Right lobe of liver (tissue), 6 donors: ENCODE measurements at regions not wholly inside any gene's neighbourhood (a gene's known extent, or its start where the extent isn't known, plus 50 kb on each side); places are given as distances from the start of the nearest gene placed in this dataset.

Experiments
- ATAC-seq, 4 donors: fragments of 200-7000 bp; cut with Tn5 transposase; one replicate each; pipeline ENCODE4 v1.9.1; 2020; ENCODE audit warnings: mild to moderate bottlenecking in 4 of 4, moderate library complexity in 4 of 4
- DNase-seq, 3 donors: peaks; one replicate each; pipeline ENCODE4 v3.0.0-alpha.2; 2020
- H3K27ac ChIP-seq, 3 donors: fragments of 200-600 bp; one replicate each; pipeline ENCODE4 v1.8.0; 2022
- H3K27me3 ChIP-seq, 2 donors: fragments of 200-600 bp; one replicate each; pipeline ENCODE4 v1.8.0; 2022
- H3K36me3 ChIP-seq, 4 donors: fragments of 200-600 bp; sonication (generic) in 1 of 4; one replicate each; pipeline versions ENCODE4 v1.5.1 to v1.8.0; 2017 to 2022; ENCODE audit warnings: control low read depth in 1 of 4
- H3K4me1 ChIP-seq, 4 donors: fragments of 200-600 bp; sonication (generic) in 1 of 4; one replicate each; pipeline versions ENCODE4 v1.5.1 to v1.8.0; 2017 to 2022; ENCODE audit warnings: control low read depth in 1 of 4
- H3K4me3 ChIP-seq, 3 donors: fragments of 200-600 bp; one replicate each; pipeline ENCODE4 v1.8.0; 2022
- H3K9me3 ChIP-seq, 4 donors: fragments of 200-600 bp; sonication (generic) in 1 of 4; one replicate each; pipeline versions ENCODE4 v1.5.1 to v1.8.0; 2017 to 2022; ENCODE audit warnings: control low read depth in 1 of 4
- POLR2A ChIP-seq: fragments of 450-650 bp; IDR thresholded peaks from one replicate; pipeline ENCODE4 v1.6.1; 2017; ENCODE audit warnings: antibody characterized with exemption, mild to moderate bottlenecking
- WGBS: methylation state at CpG from one replicate; pipeline ENCODE4 v1.1.6; 2018; ENCODE audit warnings: low coverage, low lambda C conversion rate; ENCODE audit not compliant: insufficient coverage; ENCODE audit errors: missing lambda C conversion rate; 5-methylcytosine and 5-hydroxymethylcytosine counted together
- intact Hi-C, 2 donors: fragments of 100-400 bp; cut with DNase I; formaldehyde crosslinking; loops; one replicate each; pipeline versions ENCODE4 v1.11.2 to v1.14.1; 2022
- TF ChIP-seq, protein P1 (sequence below), 4 donors: fragments of 200-600 bp in 3 of 4; fragments of 450-650 bp in 1 of 4; IDR thresholded peaks; one replicate each; pipeline versions ENCODE4 v1.5.1 to v1.8.0; 2016 to 2022; ENCODE audit warnings: antibody characterized with exemption in 4 of 4, mild to moderate bottlenecking in 2 of 4
- donor health status: DM: no; HTN: yes; CAD: no.
- donor health status: DM: no; HTN: no; CAD: no.
- donor health status: DM: no; HTN: no; CAD: no.
- donor health status: DM: no; HTN: yes; CAD: no.
- donor health status: DM: no; HTN: yes; CAD: no.

DNA sequence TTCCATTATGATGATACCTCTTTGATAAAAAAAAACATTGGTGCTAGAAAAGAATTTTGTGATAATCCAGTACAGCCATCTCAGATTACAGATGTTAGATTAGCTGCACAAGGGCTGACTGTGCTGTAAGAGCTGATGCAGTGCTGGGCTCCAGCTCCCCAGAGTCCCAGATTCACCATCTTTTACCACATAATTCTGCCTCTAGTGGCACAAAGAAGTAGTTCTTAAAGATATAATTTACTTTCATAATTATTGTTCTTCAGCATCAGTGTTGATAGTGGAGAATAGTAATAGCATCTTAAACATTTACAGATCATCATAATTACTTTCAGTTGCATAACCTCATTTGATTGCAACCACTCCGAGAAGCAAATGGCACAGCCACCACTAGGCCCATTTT lies 262.1 kb downstream of the BRINP2 start:
- TF ChIP-seq POLR2A: no peak
- TF ChIP-seq, protein P1, sequence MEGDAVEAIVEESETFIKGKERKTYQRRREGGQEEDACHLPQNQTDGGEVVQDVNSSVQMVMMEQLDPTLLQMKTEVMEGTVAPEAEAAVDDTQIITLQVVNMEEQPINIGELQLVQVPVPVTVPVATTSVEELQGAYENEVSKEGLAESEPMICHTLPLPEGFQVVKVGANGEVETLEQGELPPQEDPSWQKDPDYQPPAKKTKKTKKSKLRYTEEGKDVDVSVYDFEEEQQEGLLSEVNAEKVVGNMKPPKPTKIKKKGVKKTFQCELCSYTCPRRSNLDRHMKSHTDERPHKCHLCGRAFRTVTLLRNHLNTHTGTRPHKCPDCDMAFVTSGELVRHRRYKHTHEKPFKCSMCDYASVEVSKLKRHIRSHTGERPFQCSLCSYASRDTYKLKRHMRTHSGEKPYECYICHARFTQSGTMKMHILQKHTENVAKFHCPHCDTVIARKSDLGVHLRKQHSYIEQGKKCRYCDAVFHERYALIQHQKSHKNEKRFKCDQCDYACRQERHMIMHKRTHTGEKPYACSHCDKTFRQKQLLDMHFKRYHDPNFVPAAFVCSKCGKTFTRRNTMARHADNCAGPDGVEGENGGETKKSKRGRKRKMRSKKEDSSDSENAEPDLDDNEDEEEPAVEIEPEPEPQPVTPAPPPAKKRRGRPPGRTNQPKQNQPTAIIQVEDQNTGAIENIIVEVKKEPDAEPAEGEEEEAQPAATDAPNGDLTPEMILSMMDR (IDR thresholded peaks at IDR 0.05): peak in 1 of 4 donors; percentile 9
- WGBS: 100% methylated on average over 1 of the region's 1 CpG
- Histone ChIP-seq H3K9me3 (no peaks in the 10 kb centered on the region), H3K27me3 (no peaks in the 10 kb centered on the region), H3K36me3 (no peaks in the 10 kb centered on the region), H3K4me3 (no peak overlapping the region), H3K4me1 (no peaks in the 10 kb centered on the region), H3K27ac (no peak overlapping the region)
- ATAC-seq: no peak
- intact Hi-C loops: no loop called here
- no peak for DNase-seq

DNA sequence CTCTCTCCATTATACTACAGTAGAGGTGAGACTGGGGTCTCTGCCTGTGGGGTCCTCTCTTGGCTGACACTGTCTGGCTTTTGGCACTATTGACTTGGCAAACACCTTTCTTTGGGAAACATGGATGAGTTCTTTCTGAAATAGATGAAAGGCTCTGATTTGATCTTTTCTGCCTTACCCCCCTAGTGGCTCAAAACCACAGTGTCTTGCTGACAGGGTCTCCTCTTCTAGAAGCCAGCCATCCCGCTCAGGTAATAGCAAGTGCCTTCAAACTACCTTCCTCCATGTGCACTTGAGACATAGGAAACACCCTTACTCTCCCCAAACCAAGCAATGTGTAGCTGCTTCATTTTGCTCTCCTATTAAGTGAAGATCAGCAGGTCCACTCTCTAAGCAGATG lies 260.4 kb downstream of the BRINP2 start:
- no peak for TF ChIP-seq POLR2A
- TF ChIP-seq, protein P1 (IDR thresholded peaks at IDR 0.05): no peak
- 8% methylated on average over 1 of the region's 1 CpG for WGBS
- intact Hi-C loops: no loop called here

DNA sequence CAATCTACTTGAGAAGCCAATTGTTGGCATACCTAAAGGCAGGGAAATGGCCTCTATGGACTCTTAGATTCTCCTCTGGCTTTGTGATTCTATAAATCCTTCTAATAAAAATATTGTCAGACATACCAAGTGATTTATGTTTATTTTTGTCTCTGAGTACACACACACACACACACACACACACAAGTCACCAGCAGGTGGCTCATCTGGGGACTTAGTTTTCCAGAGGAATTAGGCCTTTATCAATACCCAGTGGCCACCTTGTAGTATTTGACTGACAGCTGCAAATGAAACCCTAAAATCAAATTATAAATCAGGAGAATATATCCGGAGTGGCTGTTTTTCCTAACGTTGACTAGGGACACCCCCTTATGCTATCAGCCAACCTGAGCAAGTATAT lies 258.5 kb downstream of the BRINP2 start:
- DNase-seq: no peak
- no peaks in the 10 kb centered on the region for H3K9me3 ChIP-seq
- H3K27ac ChIP-seq: no peak overlapping the region
- TF ChIP-seq, protein P1 (IDR thresholded peaks at IDR 0.05): peak in 2 of 4 donors; percentile 8 to 10
- TF ChIP-seq POLR2A: no peak
- ATAC-seq: peak in 1 of 4 donors; percentile 32
- H3K27me3 ChIP-seq: no peaks in the 10 kb centered on the region
- intact Hi-C loops: no loop called here
- H3K4me1 ChIP-seq: no peaks in the 10 kb centered on the region
- 64% methylated on average over 2 of the region's 2 CpGs for WGBS
- no peaks in the 10 kb centered on the region for H3K36me3 ChIP-seq
- H3K4me3 ChIP-seq: no peak overlapping the region

More for the DNA sequence above, 260.4 kb downstream of the BRINP2 start:
- Histone ChIP-seq H3K27ac (no peak overlapping the region), H3K4me1 (no peaks in the 10 kb centered on the region), H3K4me3 (no peak overlapping the region), H3K9me3 (no peaks in the 10 kb centered on the region), H3K36me3 (no peaks in the 10 kb centered on the region), H3K27me3 (no peaks in the 10 kb centered on the region)
- DNase-seq (no peak), ATAC-seq (no peak)

DNA sequence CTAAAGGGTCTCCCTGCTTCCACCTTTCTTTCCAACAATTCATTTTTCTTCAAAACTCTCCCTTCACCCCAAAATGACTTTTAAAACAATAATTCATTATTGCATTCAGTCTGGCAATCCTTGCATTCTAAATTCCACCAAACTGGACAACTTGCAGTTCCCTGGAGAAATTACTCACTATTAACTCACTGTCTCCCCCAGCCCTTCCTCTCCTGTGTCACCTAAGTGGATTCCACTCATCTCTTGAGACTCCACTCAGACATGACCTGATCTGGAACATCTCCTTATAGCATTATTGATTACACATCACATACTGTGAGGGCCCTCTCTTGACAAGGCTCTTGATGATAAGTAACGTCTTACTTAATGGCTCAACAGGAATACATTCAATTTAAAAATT lies 257.1 kb downstream of the BRINP2 start:
- WGBS: 45% methylated on average over 1 of the region's 1 CpG
- H3K9me3 ChIP-seq: no peaks in the 10 kb centered on the region
- no peak for TF ChIP-seq POLR2A
- TF ChIP-seq, protein P1 (IDR thresholded peaks at IDR 0.05): no peak

DNA sequence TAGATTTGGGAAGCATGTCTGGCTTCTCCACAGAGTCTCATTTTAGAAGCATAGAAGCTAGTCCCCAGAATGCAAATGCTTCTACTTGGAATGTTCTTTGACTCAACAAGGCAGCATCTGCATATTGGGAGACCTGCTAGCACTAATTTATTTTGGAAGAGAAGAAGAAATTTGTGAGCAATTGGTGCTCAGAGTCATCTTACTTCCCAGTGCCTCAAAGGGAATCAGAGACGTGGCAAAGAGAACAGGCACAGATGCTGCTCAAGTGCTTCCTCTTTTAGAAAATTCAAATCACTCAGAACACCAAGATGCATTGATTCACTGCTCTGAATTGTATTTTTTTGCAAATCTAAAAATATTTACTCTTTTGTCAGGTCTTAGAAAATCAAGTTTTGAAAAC lies 255.7 kb downstream of the BRINP2 start:
- no peak for ATAC-seq
- no peak for DNase-seq
- no peaks in the 10 kb centered on the region for H3K4me1 ChIP-seq
- H3K36me3 ChIP-seq: no peaks in the 10 kb centered on the region
- intact Hi-C loops: no loop called here
- no peak overlapping the region for H3K27ac ChIP-seq
- no peak overlapping the region for H3K4me3 ChIP-seq
- H3K9me3 ChIP-seq: no peaks in the 10 kb centered on the region
- H3K27me3 ChIP-seq: no peaks in the 10 kb centered on the region
- TF ChIP-seq, protein P1 (IDR thresholded peaks at IDR 0.05): no peak
- TF ChIP-seq POLR2A: no peak
- 27% methylated on average over 1 of the region's 1 CpG for WGBS

More for the DNA sequence above, 257.1 kb downstream of the BRINP2 start:
- DNase-seq: no peak
- H3K4me1 ChIP-seq: no peaks in the 10 kb centered on the region
- no peaks in the 10 kb centered on the region for H3K36me3 ChIP-seq
- intact Hi-C loops: no loop called here
- no peak overlapping the region for H3K4me3 ChIP-seq
- H3K27ac ChIP-seq: no peak overlapping the region
- no peak for ATAC-seq
- H3K27me3 ChIP-seq: no peaks in the 10 kb centered on the region
